SHP77 treated with DMSO at 0.1 percent for 48 hours (cell line): ENCODE measurements at regions not wholly inside any gene's neighbourhood (a gene's known extent, or its start where the extent isn't known, plus 50 kb on each side); places are given as distances from the start of the nearest gene placed in this dataset.

ENCODE experiments used
- DNase-seq: peaks from one replicate; lab custom pipeline; 2025; lab: John Stamatoyannopoulos, UW

DNA sequence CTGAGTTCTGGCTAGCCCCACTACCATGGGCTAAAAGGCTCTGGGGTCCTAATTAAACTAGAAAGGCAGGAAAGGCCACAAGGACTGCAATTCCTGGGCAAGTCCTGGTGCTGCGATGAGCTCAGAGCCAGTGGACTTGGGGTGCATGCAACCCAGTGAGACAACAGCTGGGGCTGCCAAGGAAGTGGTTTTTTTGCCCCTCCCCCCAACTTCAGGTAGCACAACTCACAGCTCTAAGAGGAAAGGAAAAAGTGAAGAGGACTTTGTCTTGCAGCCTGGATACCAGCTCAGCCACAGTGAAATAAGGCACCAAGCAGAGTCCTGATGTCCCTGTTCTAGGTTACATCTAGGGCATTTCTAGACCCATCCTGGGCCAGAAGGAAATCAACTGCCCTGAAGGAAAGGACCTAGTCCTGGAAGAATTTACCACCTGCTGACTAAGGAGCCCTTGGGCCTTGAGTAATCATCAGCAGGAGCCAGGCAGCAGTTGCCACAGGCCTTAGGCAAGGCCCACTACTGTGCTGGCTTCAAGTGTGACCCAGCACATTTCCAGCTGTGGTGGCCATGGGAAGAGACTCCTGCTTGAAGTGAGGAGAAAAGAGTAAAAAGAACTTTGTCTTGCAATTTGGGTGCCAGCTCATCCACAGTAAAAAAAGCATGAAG lies 358.4 kb downstream of the BTBD3 start:
- DNase-seq: no peak

DNA sequence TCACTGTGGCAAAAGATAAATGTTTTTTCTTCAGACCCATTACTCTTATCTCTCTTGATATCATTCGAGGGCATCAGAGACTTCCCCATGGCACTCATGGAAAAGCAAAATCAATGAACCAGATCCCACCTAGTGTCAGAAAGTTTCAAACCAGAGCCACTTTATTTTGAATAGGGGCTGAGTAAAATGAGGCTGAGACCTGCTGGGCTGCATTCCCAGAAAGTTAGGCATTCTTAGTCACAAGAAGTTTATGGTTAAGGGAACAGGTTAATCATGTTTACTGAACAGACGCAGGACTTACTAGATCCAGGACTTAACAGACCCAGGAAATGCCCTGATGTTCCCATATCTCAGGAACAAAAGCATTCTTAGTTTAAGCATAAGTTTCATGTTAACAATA lies 369.9 kb downstream of the BTBD3 start:
- no peak for DNase-seq

DNA sequence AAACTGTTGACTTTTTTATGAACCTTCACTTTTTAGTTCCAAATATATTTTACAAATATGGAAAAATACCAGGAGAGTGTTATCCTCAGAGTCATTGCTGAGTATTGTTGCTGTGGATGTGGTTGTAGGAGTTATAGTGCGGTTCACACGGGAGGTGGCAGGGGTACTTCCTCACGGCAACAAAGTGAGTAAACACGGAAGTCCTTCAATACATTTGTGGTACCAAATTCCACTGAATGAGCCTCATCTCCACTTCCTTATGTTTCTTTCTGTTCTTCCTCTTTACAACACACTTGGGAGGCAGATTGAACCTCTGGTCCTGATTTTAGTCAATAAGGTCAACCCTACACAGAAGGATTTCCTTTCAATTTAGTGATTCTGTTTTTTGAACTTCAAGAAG lies 371.8 kb downstream of the BTBD3 start:
- DNase-seq: no peak

DNA sequence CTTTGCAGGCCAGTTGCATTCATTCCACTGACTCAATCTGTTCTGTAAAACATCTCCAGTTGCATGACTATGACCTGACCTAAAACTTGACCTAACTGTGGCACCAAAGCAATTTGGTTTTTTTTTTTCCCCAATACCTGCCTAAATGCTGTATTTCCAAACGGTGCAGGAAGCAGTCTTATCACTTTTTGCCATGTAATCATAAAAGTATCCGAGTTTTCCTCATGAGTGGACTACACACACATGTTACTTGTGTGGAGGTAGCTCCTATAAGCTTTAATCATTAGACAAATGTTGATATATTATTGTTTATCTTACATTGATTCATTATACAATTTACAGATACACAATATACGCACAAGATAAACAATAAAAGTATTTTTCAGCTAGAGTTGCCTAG lies 373.7 kb downstream of the BTBD3 start:
- no peak for DNase-seq

DNA sequence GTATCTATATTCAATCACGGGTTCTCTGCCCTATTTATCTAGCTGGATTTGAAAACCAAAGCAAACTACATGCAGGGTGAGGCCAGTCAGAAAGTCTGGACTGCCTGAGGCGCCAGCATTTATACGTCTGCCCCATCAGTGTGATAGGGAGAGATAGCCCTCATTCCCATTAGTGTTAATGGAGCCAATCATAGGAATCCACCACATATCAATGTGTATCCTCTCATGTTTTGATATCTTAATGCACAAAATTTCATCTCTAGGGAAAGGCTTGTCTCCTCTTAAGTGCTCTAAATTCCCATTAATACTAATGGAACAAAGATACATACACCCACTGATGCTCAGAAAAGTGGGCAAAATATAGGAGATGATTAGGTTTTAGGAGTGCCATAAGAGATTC lies 376.2 kb downstream of the BTBD3 start:
- DNase-seq: no peak

DNA sequence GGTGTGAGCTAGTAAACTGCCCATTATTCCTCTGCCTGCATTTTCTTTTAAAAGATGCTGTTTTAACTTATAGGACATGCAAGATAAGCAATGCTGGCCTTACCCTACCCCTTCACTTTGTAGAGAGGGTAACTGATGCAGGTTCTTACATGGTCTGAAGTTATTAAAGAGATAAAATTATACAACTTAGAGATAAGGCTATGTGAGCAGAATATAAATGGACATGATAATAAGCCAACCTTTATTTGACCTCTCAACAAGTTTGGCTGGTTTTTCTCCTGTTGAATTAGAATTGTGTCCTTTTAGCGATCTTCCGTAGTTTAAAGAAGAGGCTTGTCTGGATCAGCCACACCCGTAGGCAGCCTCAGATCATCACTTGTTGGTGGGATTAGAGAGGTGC lies 377.0 kb downstream of the BTBD3 start:
- DNase-seq: no peak

DNA sequence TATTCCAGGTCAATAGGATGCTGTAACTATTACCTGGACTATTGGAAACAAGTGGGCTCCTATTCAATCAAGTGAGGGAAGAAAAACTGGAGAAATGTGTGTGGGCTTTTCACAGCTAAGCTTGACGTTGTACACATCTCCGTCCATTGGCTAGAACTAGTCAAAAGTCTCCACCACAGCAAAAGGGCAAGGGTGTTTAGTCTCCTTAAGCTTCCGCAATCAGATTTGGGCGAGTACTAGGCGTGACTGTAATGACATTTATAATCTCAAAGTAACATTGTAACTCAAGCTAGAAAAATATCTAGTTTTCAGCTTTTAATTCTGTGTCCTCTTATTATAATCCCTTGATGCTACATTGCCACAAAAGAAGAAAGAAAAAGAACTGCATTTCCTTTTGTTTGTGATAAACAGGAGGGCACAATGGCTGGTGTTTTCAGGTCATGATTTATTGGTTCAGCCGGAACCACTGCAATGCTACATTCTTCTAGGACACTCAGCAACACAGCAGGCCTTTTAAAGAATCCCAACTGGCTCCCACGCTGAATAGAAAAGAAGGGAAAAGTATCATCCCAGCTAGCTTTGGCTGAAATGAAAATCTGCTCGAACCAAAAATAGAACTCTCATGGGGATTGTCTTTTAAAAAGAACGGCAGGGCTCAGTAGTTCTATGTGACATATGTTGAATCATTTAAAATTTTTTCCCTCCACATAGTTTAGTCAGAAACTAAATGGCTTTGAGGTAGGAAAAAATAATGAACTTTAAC lies 387.7 kb downstream of the BTBD3 start:
- DNase-seq: no peak

DNA sequence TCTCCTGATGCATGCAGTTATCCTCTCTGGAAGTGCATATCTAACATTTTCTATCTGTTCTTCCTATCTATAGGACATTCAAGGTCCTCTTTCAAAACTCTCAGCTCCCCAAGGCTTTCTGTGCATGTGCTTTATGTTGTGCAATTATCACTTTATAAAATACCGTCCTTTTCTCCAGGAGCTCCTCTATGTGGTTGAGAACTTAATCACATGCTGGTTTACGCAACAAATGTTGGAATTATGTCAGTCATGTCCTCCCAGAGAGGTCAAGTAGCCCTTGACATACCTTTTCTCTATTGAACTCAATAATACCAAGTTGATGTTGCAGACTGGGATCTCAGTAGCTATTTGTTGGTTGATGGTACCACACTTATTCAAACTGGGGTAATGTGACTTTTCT lies 388.4 kb downstream of the BTBD3 start:
- DNase-seq: no peak

DNA sequence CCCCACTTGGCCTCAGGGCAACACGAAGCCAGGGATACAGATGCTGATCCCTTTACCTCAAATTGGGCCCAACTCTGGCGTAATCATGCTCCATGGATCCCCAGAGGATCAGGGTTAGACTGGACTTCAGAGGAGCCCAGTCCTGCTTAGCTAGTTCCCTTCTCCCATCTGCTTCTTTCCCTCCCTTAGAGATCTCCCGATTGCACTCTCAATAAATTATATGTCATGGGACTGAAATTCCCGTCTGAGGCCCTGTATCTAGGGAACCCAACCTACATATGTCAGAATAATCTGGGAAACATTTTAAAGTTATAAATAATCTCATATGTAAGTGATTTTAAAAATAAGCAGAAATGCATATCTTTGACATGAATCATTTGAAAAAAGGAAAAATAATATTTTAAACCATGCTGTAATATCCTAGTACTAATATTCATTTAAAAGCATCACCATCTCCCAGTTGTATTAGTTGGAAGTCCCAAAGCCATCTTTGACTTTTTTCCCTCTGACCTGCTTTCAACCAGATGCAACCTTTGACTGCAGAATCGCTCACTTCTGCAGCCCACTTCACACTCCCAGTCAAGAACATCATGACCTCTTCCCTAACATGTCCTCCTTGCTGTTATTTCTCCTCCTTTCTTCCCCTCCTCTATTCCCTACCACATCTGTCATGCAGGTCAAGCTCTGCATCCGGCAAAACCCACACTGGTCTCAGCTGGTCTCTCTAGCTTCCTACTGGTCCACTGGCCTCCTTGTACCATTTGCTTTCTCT lies 393.6 kb downstream of the BTBD3 start:
- DNase-seq: no peak

DNA sequence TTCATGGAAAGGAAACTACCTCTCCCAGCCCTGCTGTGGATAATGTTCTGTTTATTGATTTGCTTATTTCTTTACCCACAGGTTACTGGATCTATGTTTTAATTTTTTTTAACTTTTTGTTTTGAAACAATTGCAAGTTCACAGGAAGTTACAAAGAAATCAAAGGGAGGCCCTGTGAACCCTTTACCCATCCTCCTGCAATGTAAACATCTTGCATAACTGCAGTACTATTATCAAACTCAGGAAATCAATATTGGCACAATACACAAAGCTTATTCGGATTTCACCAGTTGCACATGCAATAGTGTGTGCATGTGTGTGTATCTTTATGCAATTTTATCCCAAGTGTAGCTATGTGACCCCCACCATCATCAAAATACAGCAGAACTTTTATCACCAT lies 398.0 kb downstream of the BTBD3 start:
- no peak for DNase-seq

DNA sequence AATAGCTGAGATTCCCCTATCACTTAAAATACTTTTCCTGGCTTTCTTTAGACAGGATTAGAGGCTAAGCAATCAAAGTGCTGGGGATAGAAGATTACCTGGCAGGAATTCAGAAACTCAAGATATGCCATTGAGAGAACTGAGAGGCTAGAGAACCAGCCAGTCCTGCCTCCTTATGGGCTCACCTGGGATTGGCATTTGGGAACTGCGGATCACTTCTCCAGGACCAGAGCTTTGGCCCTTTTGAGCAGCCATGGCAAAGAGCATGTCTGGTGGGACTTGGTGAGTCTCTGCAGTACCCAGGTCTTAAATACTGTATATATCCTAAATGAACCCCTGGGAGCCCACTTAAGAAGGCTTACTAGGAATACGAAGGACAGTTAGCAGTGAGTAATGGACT lies 399.1 kb downstream of the BTBD3 start:
- DNase-seq: no peak

DNA sequence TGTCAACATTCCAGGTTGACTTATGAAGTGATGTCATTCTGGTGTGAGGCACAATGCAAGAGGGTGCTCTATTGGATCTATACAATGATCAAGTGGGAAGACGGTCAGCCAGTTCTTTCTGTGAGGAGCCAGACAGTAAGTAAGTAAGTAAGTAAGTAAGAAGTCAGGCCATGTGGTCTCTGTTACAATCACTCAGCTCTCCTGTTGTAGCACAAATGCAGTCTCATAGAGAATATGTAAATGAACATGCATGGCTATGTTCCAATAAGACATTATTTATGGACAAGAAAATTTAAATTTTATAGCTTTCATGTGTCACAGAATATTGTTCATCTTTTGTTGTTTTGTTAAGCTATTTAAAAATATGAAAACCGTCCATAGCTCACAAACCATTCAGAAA lies 399.7 kb downstream of the BTBD3 start:
- no peak for DNase-seq

DNA sequence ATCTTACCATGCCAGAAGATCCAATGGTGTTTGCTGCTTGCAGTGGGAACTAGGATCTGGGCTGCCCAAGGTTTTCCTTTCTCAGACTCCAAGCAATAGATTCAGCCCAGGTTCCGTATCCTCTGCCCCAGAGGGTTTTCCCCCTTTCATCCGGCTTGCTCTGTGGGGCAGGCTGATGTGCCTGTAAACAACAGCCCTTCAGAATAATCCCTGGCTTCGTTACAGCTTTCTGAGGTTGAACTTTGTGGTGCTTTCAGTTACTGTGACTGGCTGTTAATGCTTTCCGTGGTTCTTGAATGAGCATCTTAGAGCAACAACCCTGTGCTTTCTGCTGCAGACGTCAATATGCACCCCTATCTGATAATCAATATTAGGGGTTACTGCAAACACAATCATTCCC lies 400.4 kb downstream of the BTBD3 start:
- DNase-seq: no peak

- no peak for DNase-seq
Observed at GRCh38 chr20:12321736-12322135, 404.0 kb downstream of the BTBD3 start.

DNA sequence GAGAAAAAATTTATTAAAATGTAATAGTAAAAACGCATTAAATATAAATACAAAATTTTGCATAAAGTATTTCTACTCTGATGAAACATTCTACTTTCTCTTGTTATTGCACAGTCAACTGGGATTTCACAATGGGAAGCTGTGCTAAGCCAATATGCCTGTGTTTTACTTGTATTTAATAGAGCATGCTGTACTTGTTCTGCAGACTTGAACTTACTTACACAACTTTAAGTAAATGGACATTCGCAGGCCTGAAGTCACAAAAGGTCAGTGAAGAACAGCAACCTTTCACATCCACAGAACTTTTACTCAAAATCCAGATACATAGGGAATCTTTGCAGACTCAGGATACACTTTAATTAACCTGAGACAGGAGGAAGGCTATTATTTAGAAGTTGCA lies 409.5 kb downstream of the BTBD3 start:
- DNase-seq: no peak

DNA sequence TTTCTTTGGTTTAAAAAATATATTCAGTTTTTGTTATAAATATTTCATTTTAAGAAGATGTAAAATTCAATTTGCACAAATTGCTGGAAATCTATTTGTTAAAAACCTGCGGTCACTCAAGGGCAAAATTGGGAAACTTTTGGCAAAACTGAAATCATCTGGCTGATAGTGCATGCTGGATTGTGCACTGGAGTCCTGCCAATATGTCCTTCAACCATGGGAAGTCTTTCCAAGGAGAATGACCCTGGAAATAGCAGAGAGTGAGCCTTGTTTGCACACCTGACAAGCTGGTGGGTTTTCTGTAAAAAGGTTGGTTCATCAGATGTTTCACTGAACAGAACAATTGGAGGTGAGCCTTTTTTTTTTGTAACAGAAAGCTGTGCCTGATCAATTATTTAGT lies 413.5 kb downstream of the BTBD3 start:
- peak; percentile 72 for DNase-seq

DNA sequence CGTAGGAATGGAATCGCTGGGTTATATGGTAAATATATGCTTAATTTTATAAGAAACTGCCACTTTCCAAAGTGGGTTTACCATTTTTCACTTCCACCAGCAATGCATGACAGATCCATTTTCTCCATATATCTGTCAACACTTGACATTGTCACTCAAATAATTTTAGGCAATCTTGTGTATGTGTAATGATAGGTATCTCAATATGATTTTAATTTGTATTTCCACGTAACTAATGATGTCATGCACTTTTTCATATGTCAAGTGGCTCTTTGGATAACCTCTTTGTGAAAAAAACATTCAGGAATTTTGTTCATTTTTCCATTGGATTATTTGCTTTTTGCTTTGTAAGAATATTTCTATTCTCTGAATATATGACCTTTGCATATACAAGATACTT lies 419.9 kb downstream of the BTBD3 start:
- no peak for DNase-seq

DNA sequence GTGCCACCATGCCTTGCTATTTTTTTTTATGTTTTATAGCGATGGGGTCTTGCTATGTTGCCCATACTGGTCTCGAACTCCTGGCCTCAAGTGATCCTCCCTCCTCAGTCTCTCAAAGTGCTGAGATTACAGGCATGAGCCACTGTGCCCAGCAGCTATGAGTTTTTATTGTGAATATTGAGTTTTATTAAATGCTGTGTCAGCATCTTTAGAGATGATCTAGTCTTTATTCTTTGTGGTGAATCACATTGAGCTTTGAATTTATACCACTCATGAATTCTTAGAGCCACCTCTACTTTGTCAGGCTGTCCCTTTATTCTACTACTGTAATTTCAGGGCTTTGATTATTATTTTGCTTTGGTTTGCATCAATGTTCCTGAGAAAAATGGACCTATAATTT lies 428.3 kb downstream of the BTBD3 start:
- DNase-seq: no peak

DNA sequence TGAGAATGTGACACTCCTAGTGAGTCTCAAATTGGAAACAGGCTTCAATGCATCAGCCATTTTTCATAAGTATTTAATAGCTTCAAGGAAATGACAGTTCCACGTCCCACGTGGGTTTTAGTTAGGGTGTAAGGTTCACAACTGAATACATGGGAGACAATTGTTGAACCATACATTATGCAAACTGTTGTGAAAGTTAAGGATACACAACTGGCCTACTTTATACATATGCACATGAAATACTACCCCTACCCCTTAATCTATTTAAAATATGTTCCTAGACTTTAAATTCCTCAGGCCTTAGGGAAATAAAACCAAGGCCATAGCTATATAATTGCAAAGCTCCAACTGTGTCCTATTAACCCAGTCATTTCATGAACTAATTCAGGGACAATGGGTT lies 436.1 kb downstream of the BTBD3 start:
- no peak for DNase-seq

- DNase-seq: no peak
Observed at GRCh38 chr20:12354725-12355124, 437.0 kb downstream of the BTBD3 start.

- no peak for DNase-seq
Observed at GRCh38 chr20:12355185-12355584, 437.5 kb downstream of the BTBD3 start.

DNA sequence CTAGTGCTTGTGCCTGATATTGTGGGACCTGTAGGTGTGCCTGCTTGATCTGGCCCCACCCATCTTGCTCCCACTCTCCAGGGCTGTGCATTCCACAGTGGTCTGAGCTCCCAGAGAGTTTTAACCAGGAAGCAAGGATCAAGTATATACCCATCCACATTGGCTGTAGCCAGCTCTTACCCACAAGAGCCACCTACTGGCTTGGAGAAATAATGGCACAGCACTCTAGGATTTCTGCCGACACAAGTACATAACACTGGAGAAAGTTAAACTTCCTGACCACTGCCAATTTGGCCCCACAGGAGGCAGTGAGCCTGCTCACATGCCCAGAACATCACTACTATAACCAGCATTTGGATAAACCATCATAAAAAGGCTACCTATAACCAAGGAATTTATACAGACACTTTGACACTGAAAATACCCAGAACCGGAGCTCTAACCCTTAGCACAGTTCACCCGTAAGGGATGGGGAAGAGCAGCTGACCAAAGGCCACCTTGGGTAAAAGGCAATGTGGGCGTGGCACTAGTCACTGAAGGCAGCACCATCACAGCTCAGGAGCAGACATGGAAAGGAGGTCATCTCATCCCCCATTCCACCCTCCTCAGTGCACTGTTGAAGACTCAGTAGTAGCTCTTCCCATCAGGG lies 440.4 kb downstream of the BTBD3 start:
- DNase-seq: peak; percentile 42

- no peak for DNase-seq
Observed at GRCh38 chr20:12358655-12359009, 440.9 kb downstream of the BTBD3 start.
